GM18858 (cell line): ENCODE measurements at regions not wholly inside any gene's neighbourhood (a gene's known extent, or its start where the extent isn't known, plus 50 kb on each side); places are given as distances from the start of the nearest gene placed in this dataset.

Experiments used
- ATAC-seq: cut with Tn5 transposase; IDR thresholded peaks from one replicate; pipeline ENCODE4 v1.9.1; 2021; ENCODE audit not compliant: unreplicated experiment

DNA sequence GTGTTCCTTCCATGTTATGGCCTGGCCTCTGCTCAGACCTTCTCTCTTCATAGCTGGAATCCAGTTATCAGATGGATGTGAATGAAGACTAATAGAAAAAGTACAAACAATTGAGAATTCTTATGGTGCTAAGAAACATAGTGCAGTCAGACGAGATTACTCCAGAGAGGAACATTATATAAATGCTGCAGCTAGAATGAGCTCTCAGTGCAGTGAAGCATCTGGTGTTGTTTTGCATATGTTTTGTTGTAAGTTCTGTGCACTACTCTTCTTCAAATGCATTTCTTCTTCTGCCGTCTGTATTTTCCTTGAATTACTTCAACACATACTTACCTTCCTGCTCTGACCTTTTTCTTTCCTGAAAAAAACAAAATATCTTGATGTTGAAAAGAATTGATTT, 602.4 kb upstream of the CDH18 start:
- no peak for ATAC-seq

DNA sequence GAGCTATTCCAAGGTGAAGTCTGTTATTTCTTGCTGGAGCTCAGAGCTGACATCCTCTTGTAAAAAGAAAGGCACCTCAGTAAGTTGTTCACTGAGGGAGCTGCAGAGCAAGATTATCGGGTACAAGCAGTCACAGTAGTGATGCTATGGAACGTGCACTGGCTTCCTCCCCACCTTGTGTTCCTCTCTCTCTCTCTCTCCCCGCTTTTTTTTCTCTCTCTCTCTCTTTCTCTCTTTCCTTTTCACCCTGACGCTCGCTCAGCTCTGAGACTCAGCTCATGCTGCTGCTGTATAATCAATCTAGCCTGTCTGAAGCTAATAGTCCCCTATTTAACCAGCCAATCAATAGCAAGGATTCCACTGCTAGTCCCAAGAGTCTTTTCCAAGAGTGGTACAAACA, 587.6 kb upstream of the CDH18 start:
- no peak for ATAC-seq

- no peak for ATAC-seq
Observed at GRCh38 chr5:20574576-20574975, 586.6 kb upstream of the CDH18 start.

DNA sequence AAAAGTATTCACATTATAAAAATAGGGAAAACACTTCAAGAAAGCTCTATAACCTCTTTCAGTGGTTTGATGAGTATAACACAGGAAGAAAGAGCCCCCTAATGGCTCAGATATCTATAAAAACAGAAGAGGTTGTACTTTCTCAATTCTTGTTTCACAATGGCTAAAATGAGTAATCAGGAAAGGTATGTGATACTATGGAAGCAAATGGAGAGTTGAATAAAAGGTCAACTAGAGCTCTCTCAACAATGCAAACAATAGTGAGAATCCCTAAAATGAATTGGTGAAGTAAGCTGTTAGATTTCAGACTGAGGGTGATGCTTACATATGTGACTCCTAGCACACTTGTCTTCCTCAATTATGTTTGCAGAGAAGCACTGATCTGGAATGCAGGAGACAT, 584.6 kb upstream of the CDH18 start:
- ATAC-seq: no peak

GRCh38 chr5:20570486-20570885, 582.5 kb upstream of the CDH18 start:
- no peak for ATAC-seq

DNA sequence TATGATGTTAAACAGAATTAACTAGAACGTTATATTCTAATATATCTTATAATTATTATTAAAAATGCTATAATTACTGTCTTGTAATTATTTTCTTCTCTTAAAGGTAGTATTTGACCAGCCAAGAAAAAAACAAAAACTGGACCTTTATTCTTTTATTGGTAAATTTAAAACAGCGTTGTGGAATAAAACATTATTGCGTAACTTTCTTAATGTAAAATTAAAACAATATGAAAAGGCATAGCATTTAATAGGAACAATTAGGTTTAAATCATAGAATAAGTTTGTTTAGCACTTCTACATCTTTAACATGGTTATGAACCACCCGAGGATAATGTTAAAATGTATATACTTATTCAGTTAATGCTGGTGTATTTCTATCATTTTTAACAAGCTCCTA, 574.5 kb upstream of the CDH18 start:
- no peak for ATAC-seq

DNA sequence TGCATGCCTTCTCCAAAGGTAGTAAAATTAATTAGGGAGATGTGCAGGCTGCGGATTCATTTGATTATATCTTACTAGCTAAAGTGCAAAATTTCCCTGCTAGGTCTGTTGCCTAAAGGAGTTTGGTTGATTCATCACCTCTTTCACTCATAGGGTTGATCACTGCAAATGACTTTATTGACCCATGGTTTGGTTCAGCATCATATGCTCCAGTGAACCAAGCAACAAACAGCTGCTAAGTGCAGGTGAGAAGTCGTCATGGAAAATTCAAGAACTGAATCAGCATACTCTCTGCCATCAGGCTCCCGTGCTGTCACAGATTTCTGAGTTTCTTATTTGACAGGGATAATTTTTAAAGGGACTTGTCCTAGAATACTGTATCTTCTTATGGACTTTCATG, 571.8 kb upstream of the CDH18 start:
- no peak for ATAC-seq

DNA sequence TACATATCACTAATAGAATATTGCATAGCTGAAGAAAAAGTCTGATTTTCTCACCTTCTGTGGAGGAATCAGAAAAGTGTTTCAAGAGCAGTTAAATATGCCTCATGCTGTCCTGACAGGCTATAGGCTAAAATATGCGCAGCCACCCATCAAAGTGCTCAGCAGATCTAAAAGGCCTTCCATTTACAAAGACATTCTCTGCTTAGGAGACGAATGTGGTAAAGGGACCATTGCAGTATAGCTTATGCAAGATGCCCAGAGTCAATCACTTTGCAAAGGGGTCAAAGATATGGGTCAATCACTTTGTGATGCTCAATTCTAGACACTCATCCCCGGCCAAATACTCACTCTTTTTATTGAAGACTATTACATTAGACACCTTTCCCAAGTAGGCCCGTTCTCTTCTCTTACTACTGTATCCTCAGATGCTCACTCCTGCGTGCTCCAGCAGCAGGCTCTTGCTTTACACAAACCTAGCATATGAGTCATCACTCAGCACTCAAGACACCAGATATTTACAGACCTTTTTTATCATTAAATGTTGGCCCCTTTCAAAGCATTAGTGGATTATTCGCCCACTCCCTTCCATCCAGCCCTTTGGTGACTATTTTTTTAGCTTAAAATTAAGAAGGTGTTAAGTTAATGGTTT, 568.2 kb upstream of the CDH18 start:
- ATAC-seq: no peak

DNA sequence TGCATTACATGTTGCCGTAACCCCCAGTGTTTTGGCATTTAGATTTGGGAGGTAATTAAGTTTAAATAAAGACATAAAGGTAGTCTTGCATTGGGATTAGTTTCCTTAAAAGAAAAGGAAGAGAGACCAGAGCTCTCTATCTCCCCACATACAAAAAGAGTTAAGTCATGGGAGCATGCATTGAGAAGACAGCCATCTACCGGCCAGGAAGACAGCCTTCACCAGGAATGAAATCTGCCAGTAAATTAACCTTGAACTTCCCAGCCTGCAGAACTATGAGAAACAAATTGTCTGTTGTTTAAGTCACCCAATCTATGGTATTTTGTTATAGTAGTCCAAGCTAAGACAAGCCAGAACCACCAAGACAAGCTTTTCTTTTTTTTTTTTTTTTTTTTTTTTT, 567.0 kb upstream of the CDH18 start:
- ATAC-seq: no peak

DNA sequence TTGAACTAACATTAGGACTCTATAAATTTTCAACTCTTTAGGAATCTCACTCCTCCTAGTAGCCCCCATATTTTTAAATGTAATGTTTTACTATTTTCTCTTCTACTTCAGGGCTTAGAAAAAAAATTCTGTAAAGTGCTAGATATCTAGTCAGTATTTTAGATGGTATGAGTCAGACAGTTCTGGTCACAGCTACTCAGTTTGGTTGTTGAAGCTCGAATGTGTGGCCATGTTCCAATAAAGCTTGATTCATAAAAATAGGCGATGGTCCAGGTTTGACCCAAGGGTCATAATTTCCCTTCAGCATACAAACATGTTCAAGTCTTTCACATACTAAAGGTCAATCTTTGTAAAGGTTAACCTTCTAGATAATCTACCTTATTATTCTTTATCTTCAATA, 566.0 kb upstream of the CDH18 start:
- ATAC-seq: no peak

- ATAC-seq: no peak
Observed at GRCh38 chr5:20537911-20538703, 550.1 kb upstream of the CDH18 start.

DNA sequence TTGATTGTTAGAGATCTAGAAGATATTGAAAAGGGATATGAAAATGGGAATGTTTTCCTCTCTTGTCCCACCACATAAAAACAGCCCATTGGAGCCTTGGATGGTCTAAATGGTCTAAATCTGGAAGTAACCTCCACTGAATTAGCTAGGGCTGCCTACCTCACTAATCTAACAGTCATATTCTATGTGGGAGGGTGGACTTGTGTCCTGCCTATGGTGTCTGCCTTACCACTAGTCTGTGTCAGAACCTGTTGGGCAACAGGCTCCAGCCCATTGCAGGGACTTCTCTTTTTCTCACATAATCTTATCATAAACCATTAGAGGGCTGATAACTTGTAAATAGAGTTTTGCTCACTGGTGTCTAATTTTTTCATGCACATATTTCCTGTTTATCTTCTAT, 548.8 kb upstream of the CDH18 start:
- ATAC-seq: no peak

GRCh38 chr5:20536341-20536740, 548.3 kb upstream of the CDH18 start:
- ATAC-seq: no peak

GRCh38 chr5:20528471-20528870, 540.5 kb upstream of the CDH18 start:
- ATAC-seq: no peak

- ATAC-seq: no peak
Observed at GRCh38 chr5:20524991-20525529, 537.1 kb upstream of the CDH18 start.

- ATAC-seq: no peak
Observed at GRCh38 chr5:20522905-20523482, 535.0 kb upstream of the CDH18 start.

- no peak for ATAC-seq
Observed at GRCh38 chr5:20515606-20516005, 527.6 kb upstream of the CDH18 start.

GRCh38 chr5:20514145-20514544, 526.1 kb upstream of the CDH18 start:
- no peak for ATAC-seq

DNA sequence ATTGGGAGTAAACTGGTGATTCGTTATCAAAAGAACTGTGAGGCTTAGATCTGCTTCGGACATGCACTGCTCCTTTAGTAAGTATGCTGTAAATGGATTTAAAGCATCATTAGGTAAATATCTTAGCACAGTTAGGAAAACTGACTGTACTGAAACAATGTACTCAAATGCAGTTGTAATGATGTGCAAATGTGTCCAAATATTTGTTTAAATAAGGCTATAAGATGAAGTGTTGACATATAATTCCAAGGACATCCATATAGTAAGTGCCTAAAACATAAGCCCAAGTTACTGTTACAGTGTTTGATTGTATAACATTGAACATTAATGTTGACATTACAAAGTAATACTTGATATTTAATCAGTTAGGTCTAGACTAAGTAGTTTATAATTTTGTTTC, 512.5 kb upstream of the CDH18 start:
- no peak for ATAC-seq

GRCh38 chr5:20498926-20499325, 510.9 kb upstream of the CDH18 start:
- no peak for ATAC-seq

GRCh38 chr5:20498102-20498501, 510.1 kb upstream of the CDH18 start:
- ATAC-seq: no peak

- no peak for ATAC-seq
Observed at GRCh38 chr5:20497356-20497755, 509.4 kb upstream of the CDH18 start.
